CD4-positive, alpha-beta T cell treated with Interleukin-4 for 1 hour (primary cell): ENCODE measurements at regions not wholly inside any gene's neighbourhood (a gene's known extent, or its start where the extent isn't known, plus 50 kb on each side); places are given as distances from the start of the nearest gene placed in this dataset.
"Not testable (repeated sequence)": the region's sequence is repeated elsewhere in the genome, so short reads cannot be mapped to it uniquely, and the experiment has no call there.

Experiments
- DNase-seq, 2 donors: peaks; one replicate each; pipeline ENCODE4 v3.0.0-alpha.2; 2020 to 2022

- DNase-seq: not testable (repeated sequence)
Observed at GRCh38 chr9:126190994-126191393, 135.6 kb upstream of the MVB12B start.

DNA sequence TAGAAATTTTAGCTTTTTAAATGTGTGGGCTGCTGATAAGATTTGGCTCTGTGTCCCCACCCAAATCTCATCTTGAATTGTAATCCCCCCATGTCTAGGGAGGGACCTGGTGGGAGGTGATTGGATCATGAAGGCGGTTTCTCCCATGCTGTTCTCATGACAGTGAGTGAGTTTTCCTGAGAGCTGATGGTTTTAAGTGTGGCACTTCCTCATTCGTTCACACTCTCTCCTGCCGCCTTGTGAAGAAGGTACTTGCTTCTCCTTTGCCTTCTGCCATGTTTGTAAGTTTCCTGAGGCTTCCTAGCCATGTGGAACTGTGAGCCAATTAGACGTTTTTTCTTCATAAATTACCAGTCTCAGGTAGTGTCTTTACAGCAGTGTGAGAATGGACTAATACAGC is 127.8 kb upstream of the MVB12B start:
- no peak for DNase-seq

DNA sequence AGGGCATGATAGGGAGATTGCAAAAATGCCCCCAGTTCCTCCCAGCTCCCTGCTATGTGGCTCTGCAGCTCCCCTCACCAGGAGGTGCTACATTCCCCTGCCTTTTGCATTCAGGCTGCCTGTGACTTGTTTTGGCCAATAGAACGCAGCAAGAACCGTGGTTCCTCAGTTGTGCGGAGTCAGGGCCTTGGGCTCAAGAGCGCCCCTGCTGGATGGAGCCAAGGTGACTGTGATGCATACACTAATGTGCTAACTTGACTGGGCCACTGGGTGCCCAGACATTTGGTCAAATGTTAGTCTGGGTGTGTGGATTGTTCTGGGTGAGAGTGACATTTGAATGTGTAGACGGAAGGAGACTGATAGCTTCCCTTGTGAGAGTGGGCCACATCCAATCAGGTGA is 123.3 kb upstream of the MVB12B start:
- DNase-seq: no peak

GRCh38 chr9:126204197-126204596 is 122.4 kb upstream of the MVB12B start:
- no peak for DNase-seq

GRCh38 chr9:126204708-126205225 is 121.9 kb upstream of the MVB12B start:
- no peak for DNase-seq

GRCh38 chr9:126205265-126205664 is 121.4 kb upstream of the MVB12B start:
- no peak for DNase-seq

DNA sequence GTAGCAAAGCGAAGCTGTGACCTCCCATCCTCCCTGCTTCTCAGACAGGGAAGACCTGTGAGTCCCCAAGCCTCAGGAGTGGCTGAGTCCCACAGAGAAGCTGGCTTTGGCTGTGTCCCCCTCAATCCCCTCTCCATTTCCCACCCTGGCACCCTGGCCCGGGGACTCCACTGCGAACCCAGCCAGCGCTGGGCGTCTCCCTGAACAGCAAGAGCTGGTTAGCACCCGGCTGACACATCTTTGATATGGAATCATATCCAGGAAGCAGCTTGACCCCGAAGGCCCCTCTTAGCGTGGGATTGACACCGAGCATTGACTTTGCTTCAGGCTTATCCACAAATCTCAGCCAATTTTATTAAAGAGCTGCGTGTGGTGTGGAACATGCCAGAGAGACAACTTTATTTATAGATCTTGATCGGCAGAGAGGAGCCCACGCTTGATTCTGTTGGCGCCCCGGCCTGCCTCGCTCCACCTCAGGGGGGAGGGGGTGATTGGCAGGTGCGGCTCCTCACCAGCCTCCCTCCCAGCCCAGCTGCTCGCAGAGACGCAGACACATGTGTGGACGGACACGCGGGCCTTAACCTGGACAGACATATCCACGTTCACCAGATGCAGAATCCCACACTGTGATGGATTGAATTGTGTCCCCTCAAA is 120.7 kb upstream of the MVB12B start:
- no peak for DNase-seq

DNA sequence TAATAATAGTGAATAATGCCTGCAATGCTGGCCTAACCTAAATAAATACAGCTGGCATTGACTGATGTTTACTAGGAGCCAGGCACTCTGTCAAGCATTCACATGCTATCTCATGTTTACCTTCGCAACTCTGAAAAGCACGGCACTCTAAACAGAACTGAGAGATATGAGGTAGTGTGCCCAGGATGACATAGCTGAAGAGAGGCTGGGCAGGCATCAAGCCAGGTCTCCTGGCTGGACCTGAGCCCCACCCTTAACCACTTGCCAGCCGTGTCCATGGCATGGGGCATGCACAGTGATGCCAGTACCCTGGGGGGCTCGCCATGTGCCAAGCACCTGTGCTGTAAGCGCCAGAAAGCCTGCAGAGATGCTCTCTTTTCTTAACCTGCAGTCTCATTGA is 119.4 kb upstream of the MVB12B start:
- no peak for DNase-seq

DNA sequence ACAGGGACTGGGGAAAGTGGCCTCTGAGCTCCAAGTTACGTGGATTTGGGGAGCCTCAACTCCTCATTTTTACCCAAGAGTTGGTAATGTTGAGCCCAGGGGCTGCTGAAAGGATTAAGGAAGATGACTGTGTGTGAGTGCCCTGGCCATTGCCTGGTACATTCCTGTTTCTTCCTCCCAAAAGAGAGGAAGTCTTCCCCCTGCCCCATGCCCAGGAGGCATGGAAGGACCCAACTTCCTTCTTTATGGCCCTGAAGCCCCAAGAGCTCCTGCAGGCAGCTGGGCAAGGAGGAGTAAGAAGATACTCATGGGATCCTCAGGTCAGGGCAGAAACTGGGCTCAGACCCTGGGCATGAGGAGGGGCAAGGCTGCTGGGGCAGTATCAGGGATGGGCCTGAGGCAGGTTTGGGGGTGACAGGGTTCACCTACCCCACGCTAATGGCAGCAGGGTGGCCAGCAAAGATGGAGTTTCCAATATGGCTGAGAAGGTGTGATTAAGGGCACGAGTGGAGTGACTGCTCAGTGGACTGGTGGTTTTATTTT is 118.3 kb upstream of the MVB12B start:
- no peak for DNase-seq

DNA sequence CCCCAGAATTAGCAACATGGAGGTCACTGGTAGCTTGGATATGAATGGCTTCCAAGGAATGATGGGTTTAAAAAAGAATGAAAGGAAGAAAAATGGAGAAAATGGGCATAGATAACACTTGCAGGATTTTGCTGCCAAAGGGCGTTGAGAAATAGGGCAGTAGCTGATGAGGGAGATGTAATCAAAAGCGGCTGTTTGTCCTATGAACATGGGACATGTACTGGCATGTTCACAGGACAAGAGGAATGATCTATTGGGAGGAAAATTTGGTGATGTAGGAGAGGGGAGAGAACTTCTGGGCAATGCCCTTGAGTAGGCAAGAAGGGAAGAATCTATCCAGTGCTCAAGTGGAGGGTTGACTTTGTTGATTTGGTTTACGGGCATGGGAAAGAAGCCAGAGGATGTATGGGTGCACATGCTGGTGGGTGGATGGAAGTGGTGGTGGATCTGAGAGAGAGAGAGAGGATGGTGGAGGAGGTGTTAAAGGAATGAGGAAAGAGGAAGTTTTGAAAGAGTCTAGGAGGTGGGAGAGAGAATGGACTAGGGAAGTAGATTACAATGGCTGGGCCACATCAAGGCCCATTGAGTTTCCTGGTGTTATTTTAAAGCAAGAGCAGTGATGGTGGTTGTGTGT is 115.1 kb upstream of the MVB12B start:
- no peak for DNase-seq

DNA sequence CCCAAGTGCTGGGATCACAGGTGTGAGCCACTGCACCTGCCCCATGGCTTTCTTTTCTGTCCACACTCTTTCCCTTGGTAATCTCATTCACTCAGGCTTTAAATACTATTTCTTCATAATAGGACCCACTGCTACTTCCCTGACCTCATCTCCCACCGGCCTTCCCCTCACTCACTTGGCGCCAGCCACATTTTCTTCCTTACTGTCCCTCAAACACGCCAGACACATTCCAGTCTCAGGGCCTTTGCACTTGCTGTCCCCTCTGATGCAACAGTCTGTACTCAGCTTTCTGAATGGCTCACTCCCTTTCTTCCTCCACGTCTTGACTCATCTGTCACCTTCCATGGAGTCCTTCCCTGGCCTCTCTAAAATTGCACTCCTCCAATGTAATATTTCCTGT is 111.1 kb upstream of the MVB12B start:
- no peak for DNase-seq

- no peak for DNase-seq
Observed at GRCh38 chr9:126216826-126217225, 109.8 kb upstream of the MVB12B start.

DNA sequence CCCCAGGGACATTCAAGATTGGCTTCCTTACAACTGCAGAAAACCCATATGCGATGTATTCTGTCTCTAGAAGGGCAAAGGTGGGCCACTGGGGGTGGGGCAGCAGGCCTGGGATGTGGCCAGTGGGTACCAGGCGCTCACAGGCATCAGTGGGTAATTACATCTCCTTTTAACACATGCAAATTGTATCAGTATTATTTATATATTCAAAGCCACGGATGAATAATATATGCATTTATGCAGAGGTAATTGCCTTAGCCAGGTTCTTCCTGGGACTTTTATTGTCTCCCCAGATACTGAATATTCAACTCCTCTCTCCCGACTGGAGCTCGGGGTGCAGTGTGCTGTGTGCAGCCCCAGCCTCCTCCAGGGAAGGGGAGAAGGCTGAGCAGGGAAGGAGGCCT is 109.4 kb upstream of the MVB12B start:
- no peak for DNase-seq

- DNase-seq: no peak
Observed at GRCh38 chr9:126217797-126218196, 108.8 kb upstream of the MVB12B start.

DNA sequence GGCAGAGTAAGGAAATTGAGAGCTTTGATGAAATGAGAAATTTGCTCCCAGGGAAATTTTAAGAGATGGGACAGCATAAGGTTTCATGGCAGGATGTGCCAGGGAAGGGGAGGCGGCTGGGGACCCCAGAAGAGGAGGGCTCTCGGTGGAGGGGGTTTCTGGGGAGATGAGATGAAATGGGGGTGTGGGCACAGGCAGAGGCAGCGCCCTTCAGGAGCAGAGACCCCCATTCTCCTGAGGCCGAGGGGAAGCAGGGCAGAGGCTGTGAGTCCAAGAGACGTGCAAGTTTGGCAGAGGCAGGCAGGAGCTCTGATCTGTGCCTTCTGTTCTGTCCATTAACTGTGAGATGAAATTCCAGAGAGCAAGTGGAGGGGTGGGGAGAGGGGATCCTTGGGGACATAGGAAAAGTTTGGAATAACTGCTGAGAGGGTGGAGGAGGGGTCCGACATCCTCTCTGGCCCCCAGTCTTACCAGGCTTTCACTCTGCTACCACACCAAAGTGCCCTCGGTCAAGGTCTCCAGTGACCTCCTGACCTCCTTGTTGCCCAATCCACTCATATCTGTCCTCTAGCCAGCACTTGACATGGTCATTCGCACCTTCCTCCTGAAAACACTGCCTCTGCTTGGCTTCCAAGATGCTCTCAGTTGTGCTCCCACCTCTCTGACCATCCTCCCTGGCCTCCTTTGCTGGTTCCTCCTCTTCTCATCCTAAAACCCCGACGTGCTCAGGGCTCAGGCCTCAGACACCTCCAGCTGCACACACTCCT is 108.1 kb upstream of the MVB12B start:
- no peak for DNase-seq

GRCh38 chr9:126219166-126219565 is 107.5 kb upstream of the MVB12B start:
- DNase-seq: no peak

DNA sequence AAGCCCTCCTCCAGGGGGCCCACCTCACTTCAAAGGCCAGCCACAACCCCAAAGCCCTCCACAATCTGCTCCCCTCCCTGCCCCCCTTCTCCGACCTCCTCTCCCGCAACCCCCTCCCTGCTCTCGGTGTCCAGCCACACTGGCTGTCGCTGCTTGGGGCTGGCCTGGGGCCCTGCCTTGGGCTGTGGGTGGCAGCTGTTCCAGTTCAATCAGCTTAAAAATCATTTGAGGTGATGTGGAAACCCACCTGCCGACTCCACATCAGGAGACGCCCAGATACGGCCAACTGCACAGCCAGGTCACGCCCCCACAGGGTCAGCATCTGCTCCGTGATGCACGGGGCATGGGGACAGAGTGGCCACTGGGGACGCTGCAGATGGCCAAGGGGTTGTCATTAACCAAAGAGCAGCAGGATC is 107.0 kb upstream of the MVB12B start:
- DNase-seq: no peak

DNA sequence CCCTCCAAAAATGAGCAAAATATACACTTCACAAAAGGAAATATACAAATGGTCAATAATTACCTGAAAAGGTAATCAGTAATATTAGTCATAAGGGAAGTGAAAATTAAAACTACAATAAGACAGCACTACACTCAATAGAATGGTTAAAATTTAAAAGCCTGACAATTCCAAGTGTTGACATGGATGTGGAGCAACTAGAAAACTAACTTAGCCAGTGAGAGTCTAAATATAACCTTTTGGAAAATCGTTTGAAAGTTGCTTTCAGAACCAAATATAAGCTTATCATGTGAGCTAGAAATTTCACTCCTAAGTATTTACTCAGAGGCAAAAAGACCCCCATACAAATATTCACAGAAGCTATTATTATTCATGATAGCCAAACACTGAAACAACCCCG is 105.1 kb upstream of the MVB12B start:
- no peak for DNase-seq

GRCh38 chr9:126222363-126222834 is 104.2 kb upstream of the MVB12B start:
- no peak for DNase-seq

GRCh38 chr9:126222835-126223431 is 103.7 kb upstream of the MVB12B start:
- no peak for DNase-seq

DNA sequence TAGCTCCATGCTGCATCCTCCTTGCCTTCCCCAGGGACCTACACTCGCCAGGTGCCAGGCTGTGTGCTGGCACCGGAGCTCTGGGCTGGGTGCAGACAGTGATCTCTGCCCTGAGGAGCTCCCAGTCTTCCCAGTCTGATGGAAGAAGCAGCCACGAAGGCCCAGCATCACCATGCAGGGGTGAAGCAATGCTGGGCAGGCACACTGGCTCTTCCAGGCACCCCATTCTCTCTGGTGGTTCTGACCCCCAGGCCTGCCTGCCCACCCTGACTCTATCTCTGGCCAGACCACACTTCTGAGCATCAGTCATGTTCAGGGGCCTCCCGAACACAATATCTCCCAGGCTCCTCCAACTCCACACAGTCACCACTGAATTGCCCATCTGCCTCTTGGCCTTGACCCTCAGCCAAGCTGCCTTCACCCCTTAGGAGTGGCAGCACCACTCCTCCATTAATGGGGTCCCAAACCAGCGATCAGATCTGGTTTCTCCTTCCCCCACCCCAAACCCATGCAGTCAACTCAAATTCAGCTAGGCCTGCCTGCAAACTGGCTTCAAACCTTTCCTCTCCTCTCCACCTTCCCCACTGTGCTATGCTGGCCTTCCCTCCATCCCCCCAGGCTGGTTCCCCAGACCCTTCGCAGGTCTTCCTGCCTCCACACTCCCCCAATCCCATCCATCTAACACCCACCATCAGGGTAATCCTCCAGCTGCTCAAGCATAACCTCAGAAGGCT is 102.7 kb upstream of the MVB12B start:
- DNase-seq: no peak
